Mammary epithelial cell (primary cell): ENCODE measurements at regions not wholly inside any gene's neighbourhood (a gene's known extent, or its start where the extent isn't known, plus 50 kb on each side); places are given as distances from the start of the nearest gene placed in this dataset.

Source experiments
- EZH2 ChIP-seq: IDR thresholded peaks from 2 replicates; pipeline ENCODE4 v1.6.1; 2012; ENCODE audit warnings: low read length, inconsistent platforms, borderline replicate concordance
- TF ChIP-seq, protein P1 (sequence below), 2 donors: IDR thresholded peaks in 1 of 2; conservative IDR thresholded peaks in 1 of 2; 2 replicates each; pipeline ENCODE4 v1.5.1; 2011 to 2012; ENCODE audit warnings: inconsistent platforms in 2 of 2, low read length in 2 of 2, mild to moderate bottlenecking in 2 of 2, control low read depth in 1 of 2, low read depth in 1 of 2; ENCODE audit not compliant: insufficient read depth in 1 of 2; ENCODE audit errors: extremely low read depth in 1 of 2

DNA sequence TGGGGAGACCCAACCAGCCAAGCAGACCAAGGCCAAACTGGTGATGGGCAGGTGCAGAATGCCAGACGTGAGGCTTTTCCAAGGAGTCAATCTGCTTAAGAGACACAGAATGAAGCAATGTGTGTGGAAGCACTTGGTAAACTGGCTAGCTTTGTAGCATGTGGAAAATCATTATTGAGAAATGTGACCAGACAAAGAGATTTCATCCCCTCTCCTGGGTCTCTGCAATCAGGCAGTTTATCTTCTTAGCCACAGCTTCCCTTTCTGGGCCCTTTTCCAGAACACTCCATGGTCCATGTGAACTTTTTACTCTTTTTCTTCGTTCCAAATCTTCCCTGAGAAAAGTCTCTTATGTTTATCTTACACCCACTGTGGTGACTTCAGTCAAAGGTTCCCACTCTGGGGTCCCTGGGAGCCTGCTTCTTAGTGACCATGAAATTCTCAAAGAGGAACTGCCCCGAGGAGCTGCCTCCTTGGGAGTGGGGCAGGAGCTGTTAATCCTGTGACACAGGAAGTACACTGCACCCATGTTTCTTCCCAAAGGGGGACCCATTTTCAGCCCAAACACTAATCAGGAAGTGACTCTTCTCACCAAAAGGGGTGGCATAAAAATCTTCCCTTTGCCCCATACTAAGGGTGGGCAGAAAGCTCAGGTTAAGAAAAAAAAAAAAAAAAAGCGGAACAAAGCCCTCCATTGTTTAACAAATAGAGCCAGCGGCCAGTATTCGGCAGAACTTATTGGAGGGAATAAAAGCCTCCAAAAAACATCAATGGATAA, 346.2 kb upstream of the ASIC2 start:
- TF ChIP-seq, protein P1, sequence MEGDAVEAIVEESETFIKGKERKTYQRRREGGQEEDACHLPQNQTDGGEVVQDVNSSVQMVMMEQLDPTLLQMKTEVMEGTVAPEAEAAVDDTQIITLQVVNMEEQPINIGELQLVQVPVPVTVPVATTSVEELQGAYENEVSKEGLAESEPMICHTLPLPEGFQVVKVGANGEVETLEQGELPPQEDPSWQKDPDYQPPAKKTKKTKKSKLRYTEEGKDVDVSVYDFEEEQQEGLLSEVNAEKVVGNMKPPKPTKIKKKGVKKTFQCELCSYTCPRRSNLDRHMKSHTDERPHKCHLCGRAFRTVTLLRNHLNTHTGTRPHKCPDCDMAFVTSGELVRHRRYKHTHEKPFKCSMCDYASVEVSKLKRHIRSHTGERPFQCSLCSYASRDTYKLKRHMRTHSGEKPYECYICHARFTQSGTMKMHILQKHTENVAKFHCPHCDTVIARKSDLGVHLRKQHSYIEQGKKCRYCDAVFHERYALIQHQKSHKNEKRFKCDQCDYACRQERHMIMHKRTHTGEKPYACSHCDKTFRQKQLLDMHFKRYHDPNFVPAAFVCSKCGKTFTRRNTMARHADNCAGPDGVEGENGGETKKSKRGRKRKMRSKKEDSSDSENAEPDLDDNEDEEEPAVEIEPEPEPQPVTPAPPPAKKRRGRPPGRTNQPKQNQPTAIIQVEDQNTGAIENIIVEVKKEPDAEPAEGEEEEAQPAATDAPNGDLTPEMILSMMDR (conservative IDR thresholded peaks at IDR 0.05 in 1 of 2, IDR thresholded peaks at IDR 0.05 in 1 of 2; ENCODE audit: extremely low read depth in 1 of 2, insufficient read depth in 1 of 2, low read depth in 1 of 2, low read length in 2 of 2): no peak
- TF ChIP-seq EZH2: no peak
